ENCODE measurements at regions not wholly inside any gene's neighbourhood (a gene's known extent, or its start where the extent isn't known, plus 50 kb on each side); places are given as distances from the start of the nearest gene placed in this dataset.

GRCh38 chr11:10945196-10945595 lies 87.3 kb upstream of the ZBED5 start:
- DNase-seq, result no peak

- no peak for DNase-seq
These were observed 86.1 kb upstream of the ZBED5 start for GRCh38 chr11:10943968-10944367.

- DNase-seq, result no peak
These were observed 84.8 kb upstream of the ZBED5 start for GRCh38 chr11:10942620-10943019.

- DNase-seq, result no peak
These were observed 84.0 kb upstream of the ZBED5 start for GRCh38 chr11:10941871-10942270.

GRCh38 chr11:10941414-10941813 lies 83.6 kb upstream of the ZBED5 start:
- no peak for DNase-seq

- no peak for DNase-seq
These were observed 81.0 kb upstream of the ZBED5 start for GRCh38 chr11:10938650-10939387.

GRCh38 chr11:10938231-10938630 lies 80.4 kb upstream of the ZBED5 start:
- DNase-seq, result no peak

- DNase-seq, result no peak
These were observed 79.5 kb upstream of the ZBED5 start for GRCh38 chr11:10937385-10937771.

- DNase-seq, result no peak
These were observed 79.0 kb upstream of the ZBED5 start for GRCh38 chr11:10936626-10937384.

- DNase-seq, result no peak
These were observed 77.2 kb upstream of the ZBED5 start for GRCh38 chr11:10935015-10935559.

GRCh38 chr11:10934293-10934860 lies 76.5 kb upstream of the ZBED5 start:
- DNase-seq, result no peak

GRCh38 chr11:10933455-10934292 lies 75.8 kb upstream of the ZBED5 start:
- DNase-seq, result peak; percentile 81

GRCh38 chr11:10932976-10933375 lies 75.1 kb upstream of the ZBED5 start:
- no peak for DNase-seq

- DNase-seq, result no peak
These were observed 74.2 kb upstream of the ZBED5 start for GRCh38 chr11:10931761-10932670.

GRCh38 chr11:10930972-10931760 lies 73.3 kb upstream of the ZBED5 start:
- peak; percentile 34 for DNase-seq

GRCh38 chr11:10930224-10930971 lies 72.5 kb upstream of the ZBED5 start:
- DNase-seq, result no peak

GRCh38 chr11:10927538-10927937 lies 69.7 kb upstream of the ZBED5 start:
- DNase-seq, result no peak

GRCh38 chr11:10926801-10927211 lies 69.0 kb upstream of the ZBED5 start:
- DNase-seq, result no peak

- no peak for DNase-seq
These were observed 67.5 kb upstream of the ZBED5 start for GRCh38 chr11:10925149-10925926.
